ENCODE measurements at regions not wholly inside any gene's neighbourhood (a gene's known extent, or its start where the extent isn't known, plus 50 kb on each side); places are given as distances from the start of the nearest gene placed in this dataset.

DNA sequence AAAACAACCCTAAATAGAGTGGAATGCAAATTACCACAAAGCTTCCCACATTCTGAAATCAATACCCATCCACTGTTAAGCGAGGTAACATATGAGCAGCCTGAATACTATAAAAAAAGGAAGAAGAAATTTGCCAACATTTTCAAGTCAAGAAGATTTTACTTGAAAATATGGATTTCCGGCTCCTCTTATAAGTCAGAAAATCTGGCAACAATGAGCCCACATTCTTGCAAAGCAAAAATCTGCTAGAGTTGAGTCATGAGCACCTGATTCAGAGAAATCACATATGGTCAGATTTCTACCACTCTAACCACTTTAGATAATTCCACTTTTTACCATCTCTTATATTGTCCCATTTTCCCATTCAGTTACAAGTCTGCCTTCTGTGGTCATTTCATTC, 395.7 kb downstream of the DTHD1 start:
- TF ChIP-seq, protein P1, sequence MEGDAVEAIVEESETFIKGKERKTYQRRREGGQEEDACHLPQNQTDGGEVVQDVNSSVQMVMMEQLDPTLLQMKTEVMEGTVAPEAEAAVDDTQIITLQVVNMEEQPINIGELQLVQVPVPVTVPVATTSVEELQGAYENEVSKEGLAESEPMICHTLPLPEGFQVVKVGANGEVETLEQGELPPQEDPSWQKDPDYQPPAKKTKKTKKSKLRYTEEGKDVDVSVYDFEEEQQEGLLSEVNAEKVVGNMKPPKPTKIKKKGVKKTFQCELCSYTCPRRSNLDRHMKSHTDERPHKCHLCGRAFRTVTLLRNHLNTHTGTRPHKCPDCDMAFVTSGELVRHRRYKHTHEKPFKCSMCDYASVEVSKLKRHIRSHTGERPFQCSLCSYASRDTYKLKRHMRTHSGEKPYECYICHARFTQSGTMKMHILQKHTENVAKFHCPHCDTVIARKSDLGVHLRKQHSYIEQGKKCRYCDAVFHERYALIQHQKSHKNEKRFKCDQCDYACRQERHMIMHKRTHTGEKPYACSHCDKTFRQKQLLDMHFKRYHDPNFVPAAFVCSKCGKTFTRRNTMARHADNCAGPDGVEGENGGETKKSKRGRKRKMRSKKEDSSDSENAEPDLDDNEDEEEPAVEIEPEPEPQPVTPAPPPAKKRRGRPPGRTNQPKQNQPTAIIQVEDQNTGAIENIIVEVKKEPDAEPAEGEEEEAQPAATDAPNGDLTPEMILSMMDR (IDR thresholded peaks at IDR 0.05 in 8 of 11, conservative IDR thresholded peaks at IDR 0.05 in 3 of 11) = no peak
- TF ChIP-seq POLR2A (IDR thresholded peaks at IDR 0.05) (no peak), POLR2AphosphoS5 (IDR thresholded peaks at IDR 0.05) (no peak)
